ENCODE measurements at regions not wholly inside any gene's neighbourhood (a gene's known extent, or its start where the extent isn't known, plus 50 kb on each side); places are given as distances from the start of the nearest gene placed in this dataset.

DNA sequence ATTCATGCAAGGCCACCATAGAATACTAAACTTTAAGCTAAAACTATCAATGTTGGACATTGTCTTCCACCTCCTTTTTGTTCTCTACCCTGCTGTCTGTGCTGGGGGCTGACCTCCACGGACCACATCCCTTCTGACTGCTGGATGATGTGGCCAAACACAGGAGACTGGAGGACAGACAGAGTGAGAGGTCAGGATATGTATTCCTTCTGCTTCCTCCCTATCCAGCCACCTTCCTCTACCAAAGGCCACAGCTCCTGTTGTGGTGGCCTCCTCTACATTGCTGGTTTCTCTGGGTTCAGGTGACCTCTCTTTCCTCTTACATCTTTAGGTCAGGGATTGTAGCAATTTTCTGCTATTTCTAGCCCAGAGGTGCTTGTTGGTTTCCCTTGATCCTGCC lies 148.1 kb downstream of the ACTBL2 start:
- no peak for DNase-seq

- no peak for DNase-seq
Observed at GRCh38 chr5:57332361-57332760, 150.2 kb downstream of the ACTBL2 start.

DNA sequence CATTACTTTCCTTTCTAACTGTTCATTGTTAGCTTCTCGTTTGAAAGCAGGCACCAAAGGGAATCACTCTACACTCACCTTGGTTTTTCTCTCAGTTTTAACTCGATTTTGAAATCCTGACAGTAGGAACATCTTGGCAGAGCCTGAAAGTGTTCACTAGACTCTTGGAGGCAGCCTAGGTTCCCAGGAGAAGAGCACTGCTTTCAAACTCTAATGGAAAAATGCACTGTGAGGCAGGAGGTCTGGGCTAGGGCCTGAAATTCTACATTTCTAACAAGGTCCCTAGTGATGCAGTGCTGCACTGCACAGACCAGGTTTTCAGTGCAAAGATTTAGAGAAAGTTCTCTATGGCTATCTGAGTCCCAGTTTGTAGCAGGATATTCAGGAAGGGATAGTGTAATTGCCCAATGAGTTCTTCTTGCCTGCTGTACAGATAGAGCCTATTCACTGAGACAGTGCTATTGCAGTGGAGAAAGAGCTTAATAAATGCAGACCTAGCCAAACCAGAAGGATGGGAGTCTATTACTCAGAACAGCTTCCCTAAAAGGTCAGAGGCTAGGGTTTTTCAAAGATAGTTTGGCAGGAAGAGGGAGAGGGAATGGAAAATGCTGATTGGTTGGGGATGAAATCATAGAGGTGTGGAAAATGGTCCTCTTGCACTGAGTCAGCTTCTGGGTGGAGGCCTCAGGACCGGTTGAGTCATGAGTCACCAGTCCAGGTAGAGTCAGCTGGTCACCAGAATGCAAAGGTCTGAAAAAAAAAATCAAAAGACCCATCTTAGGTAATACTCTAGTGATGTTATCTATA lies 153.9 kb downstream of the GPBP1 start:
- no peak for DNase-seq

- DNase-seq = peak; percentile 50
Observed at GRCh38 chr5:57325678-57326397, 152.0 kb downstream of the GPBP1 start.

GRCh38 chr5:57324861-57325260 lies 151.0 kb downstream of the GPBP1 start:
- no peak for DNase-seq

GRCh38 chr5:57324181-57324580 lies 150.3 kb downstream of the GPBP1 start:
- no peak for DNase-seq

DNA sequence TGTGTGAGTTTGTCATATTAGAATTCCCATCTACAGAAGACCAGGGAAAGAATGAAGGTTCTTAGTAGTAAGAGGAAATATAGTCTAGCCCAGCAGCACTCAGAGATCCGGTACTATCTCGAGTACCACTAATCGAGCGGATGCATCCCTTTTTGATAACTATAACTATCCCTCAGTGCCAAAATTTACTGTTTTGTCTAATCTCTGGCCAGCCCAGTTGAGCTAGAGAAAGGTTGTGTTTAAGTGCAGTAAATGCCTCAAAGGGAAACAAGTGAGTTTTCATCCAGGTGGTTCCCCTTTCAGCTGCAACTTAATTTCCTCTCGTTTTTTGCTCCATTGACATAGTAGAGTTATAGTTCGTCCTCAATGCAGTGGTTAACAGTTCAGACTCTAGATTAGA lies 146.7 kb downstream of the GPBP1 start:
- DNase-seq = no peak

GRCh38 chr5:57319628-57320027 lies 145.8 kb downstream of the GPBP1 start:
- no peak for DNase-seq

- DNase-seq = no peak
Observed at GRCh38 chr5:57318251-57318650, 144.4 kb downstream of the GPBP1 start.

DNA sequence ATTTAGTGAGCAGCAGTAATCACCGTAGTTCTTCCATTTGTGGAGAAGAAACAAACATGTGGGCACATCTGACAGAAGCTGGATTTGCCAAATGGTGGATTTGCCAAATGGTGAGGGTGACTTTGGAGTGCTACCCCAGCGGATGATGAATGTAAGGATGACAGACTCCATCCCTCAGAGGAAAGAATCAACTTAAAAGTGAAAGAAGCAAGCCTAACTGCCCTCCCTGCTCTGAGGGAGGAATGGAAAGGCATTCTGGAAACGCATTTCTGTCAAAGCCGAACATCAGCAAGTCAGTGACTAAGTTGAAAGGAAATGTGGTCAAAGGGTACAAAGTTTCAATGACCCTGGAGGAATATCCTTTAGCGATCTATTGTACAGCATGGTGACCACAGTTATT lies 143.5 kb downstream of the GPBP1 start:
- DNase-seq = no peak

GRCh38 chr5:57316798-57317327 lies 143.0 kb downstream of the GPBP1 start:
- DNase-seq = no peak

DNA sequence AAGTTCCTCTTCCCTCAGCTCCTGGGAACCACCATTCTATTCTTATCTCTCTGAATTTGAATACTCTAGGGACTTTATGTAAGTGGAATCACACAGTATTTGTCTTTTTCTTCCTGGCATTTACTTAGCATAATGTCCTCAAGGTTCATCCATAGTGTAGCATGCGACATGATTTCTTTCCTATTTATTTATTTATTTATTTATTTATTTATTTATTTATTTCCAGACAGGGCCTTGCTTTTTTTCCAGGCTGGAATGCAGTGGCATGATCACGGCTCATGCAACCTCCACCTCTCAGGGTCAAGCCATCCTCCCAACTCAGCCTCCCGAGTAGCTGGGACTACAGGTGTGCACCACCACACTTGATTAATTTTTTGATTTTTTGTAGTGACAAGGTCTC lies 142.1 kb downstream of the GPBP1 start:
- DNase-seq = no peak
